Activated T-helper 1 cell treated with anti-CD3 and anti-CD28 coated beads, Interleukin-12 subunit alpha, Interleukin-12 subunit beta, Interleukin-2, Interleukin-4 antibody, amounts not matched to agents 30 ng/mL and 10 ng/mL and 1 ng/mL, durations not matched to agents 14 hours and 24 hours and 36 hours (primary cell): ENCODE measurements at regions not wholly inside any gene's neighbourhood (a gene's known extent, or its start where the extent isn't known, plus 50 kb on each side); places are given as distances from the start of the nearest gene placed in this dataset.
"Not testable (repeated sequence)": the region's sequence is repeated elsewhere in the genome, so short reads cannot be mapped to it uniquely, and the experiment has no call there.

Source experiments
- DNase-seq: peaks from one replicate; pipeline ENCODE4 v3.0.0; 2021; ENCODE audit warnings: low spot score
- H3K27ac Mint-ChIP-seq: one replicate; pipeline ENCODE4 v1.8.0; 2021; ENCODE audit warnings: mild to moderate bottlenecking, mixed read lengths
- H3K27me3 Mint-ChIP-seq: one replicate; pipeline ENCODE4 v1.8.0; 2022; ENCODE audit warnings: mild to moderate bottlenecking, moderate library complexity, mixed read lengths; ENCODE audit not compliant: insufficient read depth
- H3K36me3 Mint-ChIP-seq: one replicate; pipeline ENCODE4 v1.8.0; 2021; ENCODE audit warnings: low read depth, mixed read lengths
- H3K4me1 Mint-ChIP-seq: one replicate; pipeline ENCODE4 v1.8.0; 2021; ENCODE audit warnings: low read depth, mixed read lengths
- H3K4me3 Mint-ChIP-seq: one replicate; pipeline ENCODE4 v1.8.0; 2021; ENCODE audit warnings: mild to moderate bottlenecking, moderate library complexity, mixed read lengths
- H3K9me3 Mint-ChIP-seq: one replicate; pipeline ENCODE4 v1.8.0; 2021; ENCODE audit warnings: mixed read lengths
- intact Hi-C: fragments of 100-400 bp; cut with micrococcal nuclease; formaldehyde crosslinking; loops from one replicate; pipeline ENCODE4 v1.15.1; 2024

GRCh38 chr20:29787456-29787855 is 1470.0 kb upstream of the DEFB115 start:
- peaks cover 66% of the 10 kb centered on the region for H3K9me3 Mint-ChIP-seq
- DNase-seq, H3K27ac Mint-ChIP-seq, H3K36me3 Mint-ChIP-seq, H3K27me3 Mint-ChIP-seq, H3K4me3 Mint-ChIP-seq, H3K4me1 Mint-ChIP-seq, intact Hi-C loops: not testable (repeated sequence)

- peaks cover 67% of the 10 kb centered on the region for H3K9me3 Mint-ChIP-seq
- H3K4me3 Mint-ChIP-seq = no peak overlapping the region
- no peaks in the 10 kb centered on the region for H3K4me1 Mint-ChIP-seq
- no peaks in the 10 kb centered on the region for H3K36me3 Mint-ChIP-seq
- no peaks in the 10 kb centered on the region for H3K27me3 Mint-ChIP-seq
- H3K27ac Mint-ChIP-seq = no peak overlapping the region
- intact Hi-C loops = no loop called here
- DNase-seq = no peak
These were observed 1467.0 kb upstream of the DEFB115 start for GRCh38 chr20:29790510-29790909.

- H3K4me3 Mint-ChIP-seq, H3K4me1 Mint-ChIP-seq, DNase-seq, H3K27me3 Mint-ChIP-seq, H3K27ac Mint-ChIP-seq, H3K36me3 Mint-ChIP-seq, intact Hi-C loops: not testable (repeated sequence)
- peaks cover 56% of the 10 kb centered on the region for H3K9me3 Mint-ChIP-seq
These were observed 1426.0 kb upstream of the DEFB115 start for GRCh38 chr20:29831508-29831907.

GRCh38 chr20:29868014-29868413 is 1389.5 kb upstream of the DEFB115 start:
- H3K4me3 Mint-ChIP-seq, H3K4me1 Mint-ChIP-seq, H3K36me3 Mint-ChIP-seq, H3K27me3 Mint-ChIP-seq, DNase-seq, H3K27ac Mint-ChIP-seq, intact Hi-C loops: not testable (repeated sequence)
- peaks cover 58% of the 10 kb centered on the region for H3K9me3 Mint-ChIP-seq

GRCh38 chr20:29868688-29869087 is 1388.8 kb upstream of the DEFB115 start:
- intact Hi-C loops, DNase-seq: not testable (repeated sequence)

GRCh38 chr20:29871816-29872215 is 1385.6 kb upstream of the DEFB115 start:
- DNase-seq, H3K4me1 Mint-ChIP-seq, H3K4me3 Mint-ChIP-seq, H3K27ac Mint-ChIP-seq, H3K27me3 Mint-ChIP-seq, H3K36me3 Mint-ChIP-seq, intact Hi-C loops: not testable (repeated sequence)
- H3K9me3 Mint-ChIP-seq = peaks cover 58% of the 10 kb centered on the region

More at GRCh38 chr20:29868688-29869087, 1388.8 kb upstream of the DEFB115 start:
- not testable (repeated sequence) for H3K27ac Mint-ChIP-seq, H3K4me3 Mint-ChIP-seq, H3K4me1 Mint-ChIP-seq, H3K36me3 Mint-ChIP-seq, H3K27me3 Mint-ChIP-seq
- H3K9me3 Mint-ChIP-seq = peaks cover 59% of the 10 kb centered on the region

- H3K27ac Mint-ChIP-seq = no peak overlapping the region
- H3K4me1 Mint-ChIP-seq = no peaks in the 10 kb centered on the region
- peaks cover 3% of the 10 kb centered on the region for H3K27me3 Mint-ChIP-seq
- intact Hi-C loops = no loop called here
- H3K4me3 Mint-ChIP-seq = no peak overlapping the region
- peaks cover 7% of the 10 kb centered on the region for H3K36me3 Mint-ChIP-seq
- no peak for DNase-seq
- H3K9me3 Mint-ChIP-seq = peaks cover 59% of the 10 kb centered on the region
These were observed 1383.5 kb upstream of the DEFB115 start for GRCh38 chr20:29873946-29874345.

GRCh38 chr20:29874476-29875202 is 1382.8 kb upstream of the DEFB115 start:
- peaks cover 53% of the 10 kb centered on the region for H3K9me3 Mint-ChIP-seq

GRCh38 chr20:29875321-29876083 is 1382.0 kb upstream of the DEFB115 start:
- peaks cover 52% of the 10 kb centered on the region for H3K9me3 Mint-ChIP-seq
- H3K27me3 Mint-ChIP-seq, H3K36me3 Mint-ChIP-seq, H3K4me3 Mint-ChIP-seq, DNase-seq, intact Hi-C loops, H3K4me1 Mint-ChIP-seq, H3K27ac Mint-ChIP-seq: not testable (repeated sequence)

More at GRCh38 chr20:29874476-29875202, 1382.8 kb upstream of the DEFB115 start:
- H3K36me3 Mint-ChIP-seq = peaks cover 7% of the 10 kb centered on the region
- no peak overlapping the region for H3K27ac Mint-ChIP-seq
- peaks cover 3% of the 10 kb centered on the region for H3K27me3 Mint-ChIP-seq
- H3K4me1 Mint-ChIP-seq = no peaks in the 10 kb centered on the region
- DNase-seq = no peak
- intact Hi-C loops = no loop called here
- no peak overlapping the region for H3K4me3 Mint-ChIP-seq

- H3K27me3 Mint-ChIP-seq, H3K4me1 Mint-ChIP-seq, DNase-seq, H3K27ac Mint-ChIP-seq, intact Hi-C loops, H3K36me3 Mint-ChIP-seq, H3K4me3 Mint-ChIP-seq: not testable (repeated sequence)
- H3K9me3 Mint-ChIP-seq = peaks cover 52% of the 10 kb centered on the region
These were observed 1381.2 kb upstream of the DEFB115 start for GRCh38 chr20:29876084-29876910.

GRCh38 chr20:29876911-29877285 is 1380.6 kb upstream of the DEFB115 start:
- Mint-ChIP-seq H3K4me1 (no peaks in the 10 kb centered on the region), H3K36me3 (peaks cover 7% of the 10 kb centered on the region), H3K9me3 (peaks cover 52% of the 10 kb centered on the region), H3K27me3 (peaks cover 3% of the 10 kb centered on the region), H3K27ac (no peak overlapping the region), H3K4me3 (no peak overlapping the region)
- intact Hi-C loops = no loop called here
- DNase-seq = no peak

- H3K36me3 Mint-ChIP-seq, DNase-seq, H3K27ac Mint-ChIP-seq, H3K27me3 Mint-ChIP-seq, H3K4me1 Mint-ChIP-seq, intact Hi-C loops, H3K4me3 Mint-ChIP-seq: not testable (repeated sequence)
- peaks cover 55% of the 10 kb centered on the region for H3K9me3 Mint-ChIP-seq
These were observed 1379.8 kb upstream of the DEFB115 start for GRCh38 chr20:29877411-29878280.
